Ishikawa (cell line): ENCODE measurements at regions not wholly inside any gene's neighbourhood (a gene's known extent, or its start where the extent isn't known, plus 50 kb on each side); places are given as distances from the start of the nearest gene placed in this dataset.

Source experiments
- CEBPB ChIP-seq: IDR thresholded peaks from 2 replicates; pipeline ENCODE4 v1.6.1; 2012
- CREB1 ChIP-seq: IDR thresholded peaks from 2 replicates; pipeline ENCODE4 v1.6.1; 2012; ENCODE audit warnings: low read depth
- EGR1 ChIP-seq: IDR thresholded peaks from 2 replicates; pipeline ENCODE4 v1.6.1; 2012
- EP300 ChIP-seq: IDR thresholded peaks from 2 replicates; pipeline ENCODE4 v1.6.1; 2012; ENCODE audit warnings: borderline replicate concordance
- FOXM1 ChIP-seq: IDR thresholded peaks from 2 replicates; pipeline ENCODE4 v1.6.1; 2012; ENCODE audit warnings: low read depth, borderline replicate concordance
- MAX ChIP-seq: IDR thresholded peaks from 2 replicates; pipeline ENCODE4 v1.6.1; 2012
- NFIC ChIP-seq: IDR thresholded peaks from 2 replicates; pipeline ENCODE4 v1.6.1; 2012
- RAD21 ChIP-seq: IDR thresholded peaks from 2 replicates; pipeline ENCODE4 v1.6.1; 2012; ENCODE audit warnings: low read depth
- REST ChIP-seq: IDR thresholded peaks from 2 replicates; pipeline ENCODE4 v1.6.1; 2012; ENCODE audit warnings: low read depth, mild to moderate bottlenecking
- TAF1 ChIP-seq: IDR thresholded peaks from 2 replicates; pipeline ENCODE4 v1.6.1; 2012; ENCODE audit warnings: low read depth, mild to moderate bottlenecking
- TCF12 ChIP-seq: IDR thresholded peaks from 2 replicates; pipeline ENCODE4 v1.6.1; 2012; ENCODE audit warnings: low read depth
- TEAD4 ChIP-seq: IDR thresholded peaks from 2 replicates; pipeline ENCODE4 v1.6.1; 2012
- USF1 ChIP-seq: IDR thresholded peaks from 2 replicates; pipeline ENCODE4 v1.6.1; 2012
- YY1 ChIP-seq: IDR thresholded peaks from 2 replicates; pipeline ENCODE4 v1.6.1; 2012; ENCODE audit warnings: low read depth
- ZBTB7A ChIP-seq: IDR thresholded peaks from 2 replicates; pipeline ENCODE4 v1.6.1; 2012; ENCODE audit warnings: low read depth

DNA sequence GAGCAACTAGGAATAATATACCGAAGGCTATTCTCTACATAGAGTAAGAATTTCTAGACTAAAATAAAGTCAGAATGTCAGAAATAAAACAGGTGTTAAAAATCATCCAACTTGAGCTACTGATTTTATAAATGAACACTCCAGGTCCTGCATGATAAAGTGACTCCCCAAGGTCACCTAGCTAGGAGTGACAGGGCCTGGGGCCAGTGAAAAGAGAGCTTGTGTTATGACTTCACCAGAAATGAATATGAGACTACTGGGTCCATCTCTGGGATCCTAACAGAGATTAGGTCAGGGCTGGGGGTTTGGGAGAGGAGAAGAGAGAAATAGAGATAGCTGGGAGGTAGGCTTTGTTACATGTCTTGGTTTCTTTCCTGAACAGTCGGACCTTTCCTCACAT is 89.7 kb upstream of the CYP1B1 start:
- TF ChIP-seq REST (no peak), ZBTB7A (no peak), TAF1 (no peak), EGR1 (no peak), YY1 (no peak), MAX (no peak), RAD21 (no peak), CEBPB (no peak), TEAD4 (no peak), USF1 (no peak), EP300 (no peak), NFIC (no peak)

DNA sequence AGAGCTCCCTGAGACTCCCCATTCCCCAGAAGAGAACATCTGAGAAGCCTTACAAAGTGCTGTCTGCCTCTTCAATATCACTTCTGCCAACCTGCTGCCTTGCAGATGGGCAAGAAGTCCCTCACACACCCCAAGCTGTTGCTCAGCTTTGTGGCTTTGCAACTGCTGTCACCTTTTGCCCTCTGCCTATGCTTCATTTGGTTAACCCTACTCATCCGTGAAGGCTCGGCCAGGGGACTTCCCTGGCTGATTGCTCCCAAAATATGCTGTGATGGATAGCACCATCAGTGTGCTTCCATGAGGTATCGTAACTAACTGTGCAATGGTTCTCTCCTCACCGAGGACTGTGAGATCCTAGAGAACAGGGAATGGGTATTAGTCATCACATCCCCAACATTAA is 88.9 kb upstream of the CYP1B1 start:
- TF ChIP-seq REST (no peak), YY1 (no peak), USF1 (no peak), CEBPB (no peak), TAF1 (no peak), TCF12 (no peak), EGR1 (no peak), NFIC (no peak), ZBTB7A (no peak), RAD21 (no peak), FOXM1 (no peak), MAX (no peak), EP300 (no peak), CREB1 (no peak), TEAD4 (no peak)

DNA sequence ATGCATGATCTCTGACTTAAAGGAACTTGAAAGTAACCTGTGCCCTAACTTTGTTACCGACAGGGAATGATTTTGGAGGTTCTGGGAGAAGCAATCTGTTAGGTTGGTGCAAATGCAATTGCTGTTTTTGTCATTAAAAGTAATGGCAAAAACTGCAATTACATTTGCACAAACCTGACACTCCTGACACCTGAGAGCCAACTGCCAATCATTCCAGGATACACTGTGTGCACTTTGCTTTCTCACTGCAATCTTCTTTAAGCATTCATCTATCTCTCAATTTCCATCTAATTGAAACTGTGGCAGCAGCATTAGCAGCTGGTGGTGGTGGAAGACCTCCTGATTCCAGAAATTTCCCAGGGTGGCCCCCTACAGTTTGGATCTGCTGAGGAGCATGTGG is 87.6 kb upstream of the CYP1B1 start:
- no peak for TF ChIP-seq NFIC
- TF ChIP-seq USF1, result no peak

- TF ChIP-seq RAD21 (peak; percentile 65), TEAD4 (no peak)
Observed at GRCh38 chr2:38163006-38163405, 87.1 kb upstream of the CYP1B1 start.

DNA sequence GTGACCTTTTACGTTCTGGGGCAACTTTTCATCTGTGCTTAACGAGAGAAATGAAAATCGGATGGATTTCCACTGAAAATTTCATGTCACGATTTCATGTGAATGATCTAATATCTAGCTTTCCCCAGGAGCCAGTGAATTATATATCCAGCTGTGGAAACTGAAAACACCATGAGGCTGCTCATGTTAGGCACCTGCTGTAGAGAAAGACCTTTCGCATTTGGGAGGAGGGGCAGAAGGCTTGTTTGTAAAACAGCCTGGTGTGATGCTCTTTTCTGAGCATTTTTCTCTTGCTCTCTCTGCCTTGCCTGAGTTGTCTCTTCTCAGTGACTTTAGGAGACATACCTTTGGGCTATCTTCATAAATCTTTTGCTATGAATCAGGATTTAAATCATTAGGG is 84.6 kb upstream of the CYP1B1 start:
- TF ChIP-seq YY1, result no peak
- no peak for TF ChIP-seq MAX
- TF ChIP-seq EP300, result no peak
- no peak for TF ChIP-seq USF1
- no peak for TF ChIP-seq REST
- no peak for TF ChIP-seq NFIC
- no peak for TF ChIP-seq TCF12
- no peak for TF ChIP-seq RAD21
- no peak for TF ChIP-seq FOXM1
- TF ChIP-seq CREB1, result no peak
